ENCODE measurements at regions not wholly inside any gene's neighbourhood (a gene's known extent, or its start where the extent isn't known, plus 50 kb on each side); places are given as distances from the start of the nearest gene placed in this dataset.

- H3K27ac Mint-ChIP-seq (ENCODE audit: unreplicated experiment): no peak overlapping the region
- H3K9me3 Mint-ChIP-seq (ENCODE audit: unreplicated experiment): no peaks in the 10 kb centered on the region
- H3K36me3 Mint-ChIP-seq (ENCODE audit: unreplicated experiment): no peaks in the 10 kb centered on the region
- H3K4me3 Mint-ChIP-seq (ENCODE audit: unreplicated experiment): no peak overlapping the region
- peaks cover under 1% of the 10 kb centered on the region for H3K27me3 Mint-ChIP-seq (ENCODE audit: unreplicated experiment)
- no peak for DNase-seq
- peaks cover 7% of the 10 kb centered on the region for H3K4me1 Mint-ChIP-seq (ENCODE audit: low read depth, unreplicated experiment)
- TF ChIP-seq CTCF (IDR thresholded peaks at IDR 0.05; ENCODE audit: partially characterized antibody, unreplicated experiment): no peak
Observed at GRCh38 chr9:7973123-7973522, 173.5 kb upstream of the DMAC1 start.

GRCh38 chr9:7970681-7971330 lies 171.2 kb upstream of the DMAC1 start:
- H3K9me3 Mint-ChIP-seq (ENCODE audit: unreplicated experiment): no peaks in the 10 kb centered on the region
- no peak overlapping the region for H3K27ac Mint-ChIP-seq (ENCODE audit: unreplicated experiment)
- peaks cover 7% of the 10 kb centered on the region for H3K4me1 Mint-ChIP-seq (ENCODE audit: low read depth, unreplicated experiment)
- H3K27me3 Mint-ChIP-seq (ENCODE audit: unreplicated experiment): peaks cover 2% of the 10 kb centered on the region
- H3K4me3 Mint-ChIP-seq (ENCODE audit: unreplicated experiment): no peak overlapping the region
- TF ChIP-seq CTCF (IDR thresholded peaks at IDR 0.05; ENCODE audit: partially characterized antibody, unreplicated experiment): no peak
- no peaks in the 10 kb centered on the region for H3K36me3 Mint-ChIP-seq (ENCODE audit: unreplicated experiment)
- no peak for DNase-seq

GRCh38 chr9:7968687-7969086 lies 169.1 kb upstream of the DMAC1 start:
- no peak for TF ChIP-seq CTCF (IDR thresholded peaks at IDR 0.05; ENCODE audit: partially characterized antibody, unreplicated experiment)
- H3K4me1 Mint-ChIP-seq (ENCODE audit: low read depth, unreplicated experiment): peaks cover 11% of the 10 kb centered on the region
- no peak for DNase-seq
- H3K36me3 Mint-ChIP-seq (ENCODE audit: unreplicated experiment): no peaks in the 10 kb centered on the region
- H3K27me3 Mint-ChIP-seq (ENCODE audit: unreplicated experiment): peaks cover 2% of the 10 kb centered on the region
- H3K27ac Mint-ChIP-seq (ENCODE audit: unreplicated experiment): no peak overlapping the region
- H3K4me3 Mint-ChIP-seq (ENCODE audit: unreplicated experiment): no peak overlapping the region
- no peaks in the 10 kb centered on the region for H3K9me3 Mint-ChIP-seq (ENCODE audit: unreplicated experiment)

- Mint-ChIP-seq H3K36me3 (ENCODE audit: unreplicated experiment) (no peaks in the 10 kb centered on the region), H3K4me3 (ENCODE audit: unreplicated experiment) (no peak overlapping the region), H3K4me1 (ENCODE audit: low read depth, unreplicated experiment) (peaks cover 18% of the 10 kb centered on the region), H3K9me3 (ENCODE audit: unreplicated experiment) (no peaks in the 10 kb centered on the region), H3K27ac (ENCODE audit: unreplicated experiment) (peak overlapping the region; percentile 52), H3K27me3 (ENCODE audit: unreplicated experiment) (peaks cover 2% of the 10 kb centered on the region)
- no peak for TF ChIP-seq CTCF (IDR thresholded peaks at IDR 0.05; ENCODE audit: partially characterized antibody, unreplicated experiment)
- no peak for DNase-seq
Observed at GRCh38 chr9:7967851-7968250, 168.3 kb upstream of the DMAC1 start.

- H3K9me3 Mint-ChIP-seq (ENCODE audit: unreplicated experiment): peaks cover 3% of the 10 kb centered on the region
- H3K27me3 Mint-ChIP-seq (ENCODE audit: unreplicated experiment): peaks cover 2% of the 10 kb centered on the region
- no peak overlapping the region for H3K27ac Mint-ChIP-seq (ENCODE audit: unreplicated experiment)
- no peaks in the 10 kb centered on the region for H3K36me3 Mint-ChIP-seq (ENCODE audit: unreplicated experiment)
- peaks cover 24% of the 10 kb centered on the region for H3K4me1 Mint-ChIP-seq (ENCODE audit: low read depth, unreplicated experiment)
- no peak for TF ChIP-seq CTCF (IDR thresholded peaks at IDR 0.05; ENCODE audit: partially characterized antibody, unreplicated experiment)
- DNase-seq: no peak
- no peak overlapping the region for H3K4me3 Mint-ChIP-seq (ENCODE audit: unreplicated experiment)
Observed at GRCh38 chr9:7967093-7967827, 167.7 kb upstream of the DMAC1 start.

Measured in glutamatergic neuron (in vitro differentiated cells).